ENCODE measurements at regions not wholly inside any gene's neighbourhood (a gene's known extent, or its start where the extent isn't known, plus 50 kb on each side); places are given as distances from the start of the nearest gene placed in this dataset.
"Not testable (repeated sequence)": the region's sequence is repeated elsewhere in the genome, so short reads cannot be mapped to it uniquely, and the experiment has no call there.

DNA sequence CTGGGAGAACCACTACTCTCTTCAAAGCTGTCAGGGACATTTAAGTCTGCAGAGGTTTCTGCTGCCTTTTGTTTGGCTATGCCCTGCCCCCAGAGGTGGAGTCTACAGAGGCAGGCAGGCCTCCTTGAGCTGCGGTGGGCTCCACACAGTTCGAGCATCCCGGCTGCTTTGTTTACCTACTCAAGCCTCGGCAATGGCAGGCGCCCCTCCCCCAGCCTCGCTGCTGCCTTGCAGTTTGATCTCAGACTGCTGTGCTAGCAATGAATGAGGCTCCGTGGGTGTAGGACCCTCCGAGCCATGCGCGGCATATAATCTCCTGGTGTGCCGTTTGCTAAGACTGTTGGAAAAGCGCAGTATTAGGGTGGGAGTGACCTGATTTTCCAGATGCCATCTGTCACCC is 115.3 kb upstream of the WNT7A start:
- TF ChIP-seq, protein P1, sequence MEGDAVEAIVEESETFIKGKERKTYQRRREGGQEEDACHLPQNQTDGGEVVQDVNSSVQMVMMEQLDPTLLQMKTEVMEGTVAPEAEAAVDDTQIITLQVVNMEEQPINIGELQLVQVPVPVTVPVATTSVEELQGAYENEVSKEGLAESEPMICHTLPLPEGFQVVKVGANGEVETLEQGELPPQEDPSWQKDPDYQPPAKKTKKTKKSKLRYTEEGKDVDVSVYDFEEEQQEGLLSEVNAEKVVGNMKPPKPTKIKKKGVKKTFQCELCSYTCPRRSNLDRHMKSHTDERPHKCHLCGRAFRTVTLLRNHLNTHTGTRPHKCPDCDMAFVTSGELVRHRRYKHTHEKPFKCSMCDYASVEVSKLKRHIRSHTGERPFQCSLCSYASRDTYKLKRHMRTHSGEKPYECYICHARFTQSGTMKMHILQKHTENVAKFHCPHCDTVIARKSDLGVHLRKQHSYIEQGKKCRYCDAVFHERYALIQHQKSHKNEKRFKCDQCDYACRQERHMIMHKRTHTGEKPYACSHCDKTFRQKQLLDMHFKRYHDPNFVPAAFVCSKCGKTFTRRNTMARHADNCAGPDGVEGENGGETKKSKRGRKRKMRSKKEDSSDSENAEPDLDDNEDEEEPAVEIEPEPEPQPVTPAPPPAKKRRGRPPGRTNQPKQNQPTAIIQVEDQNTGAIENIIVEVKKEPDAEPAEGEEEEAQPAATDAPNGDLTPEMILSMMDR (IDR thresholded peaks at IDR 0.05) = not testable (repeated sequence)
- not testable (repeated sequence) for TF ChIP-seq POLR2A (IDR thresholded peaks at IDR 0.05)
